CD14-positive monocyte (primary cell): ENCODE measurements at regions not wholly inside any gene's neighbourhood (a gene's known extent, or its start where the extent isn't known, plus 50 kb on each side); places are given as distances from the start of the nearest gene placed in this dataset.

Source experiments
- DNase-seq, 3 donors: peaks; one replicate each; pipeline ENCODE4 v3.0.0-alpha.2; 2011 to 2022
- H2AFZ ChIP-seq: 2 replicates; pipeline ENCODE4 v1.6.0; 2012; ENCODE audit warnings: mild to moderate bottlenecking, low read depth, low read length, inconsistent platforms; ENCODE audit not compliant: insufficient read depth, poor library complexity, severe bottlenecking
- H3K27ac ChIP-seq, 2 donors: 1 replicate in 1 of 2; 2 replicates in 1 of 2; pipeline ENCODE4 v1.5.1; 2012 to 2013; ENCODE audit warnings: low read length in 2 of 2, control low read depth in 1 of 2, inconsistent platforms in 1 of 2, low read depth in 1 of 2, mild to moderate bottlenecking in 1 of 2
- H3K27me3 ChIP-seq, 2 donors: one replicate each; pipeline versions ENCODE4 v1.6.0 to v1.6.1; 2011 to 2013; ENCODE audit warnings: low read length in 2 of 2; ENCODE audit not compliant: control insufficient read depth in 2 of 2, insufficient read depth in 2 of 2
- H3K36me3 ChIP-seq, 2 donors: replicated peaks in 1 of 2; 1 replicate in 1 of 2; 2 replicates in 1 of 2; pipeline versions ENCODE4 v1.5.1 to v1.6.1; 2012 to 2013; ENCODE audit warnings: low read length in 2 of 2, control low read depth in 1 of 2, inconsistent platforms in 1 of 2, mild to moderate bottlenecking in 1 of 2; ENCODE audit not compliant: insufficient read depth in 2 of 2, control insufficient read depth in 1 of 2
- H3K4me1 ChIP-seq, 2 donors: 1 replicate in 1 of 2; 2 replicates in 1 of 2; pipeline versions ENCODE4 v1.5.1 to v1.6.1; 2012 to 2013; ENCODE audit warnings: low read length in 2 of 2, control low read depth in 1 of 2, inconsistent platforms in 1 of 2, mild to moderate bottlenecking in 1 of 2, moderate library complexity in 1 of 2; ENCODE audit not compliant: insufficient read depth in 2 of 2, control insufficient read depth in 1 of 2
- H3K4me2 ChIP-seq: replicated peaks from 2 replicates; pipeline ENCODE3; 2012; ENCODE audit warnings: low read length, moderate library complexity, mild to moderate bottlenecking; ENCODE audit not compliant: poor library complexity, severe bottlenecking; ENCODE audit errors: extremely low read depth
- H3K4me3 ChIP-seq, 3 experiments: fragments of 200-600 bp in 1 of 3; sonication (generic) in 1 of 3; replicated peaks in 1 of 3; 1 replicate in 2 of 3; 2 replicates in 1 of 3; pipeline ENCODE4 v1.5.1; 2011 to 2013; ENCODE audit warnings: low read length in 3 of 3, mild to moderate bottlenecking in 3 of 3, control low read depth in 2 of 3, low read depth in 2 of 3, inconsistent platforms in 1 of 3, moderate library complexity in 1 of 3
- H3K79me2 ChIP-seq: 2 replicates; pipeline ENCODE4 v1.6.0; 2012; ENCODE audit warnings: mild to moderate bottlenecking, control low read depth, inconsistent platforms, low read length, moderate library complexity; ENCODE audit not compliant: insufficient read depth
- H3K9ac ChIP-seq: 2 replicates; pipeline ENCODE4 v1.6.0; 2017; ENCODE audit warnings: low read length, mild to moderate bottlenecking; ENCODE audit not compliant: insufficient read depth, poor library complexity, severe bottlenecking
- H3K9me3 ChIP-seq, 2 donors: replicated peaks in 1 of 2; 1 replicate in 1 of 2; 2 replicates in 1 of 2; pipeline versions ENCODE4 v1.5.1 to v1.6.1; 2012 to 2013; ENCODE audit warnings: low read length in 2 of 2, control low read depth in 1 of 2; ENCODE audit not compliant: control insufficient read depth in 1 of 2, insufficient read depth in 1 of 2
- H4K20me1 ChIP-seq: 2 replicates; pipeline ENCODE4 v1.6.0; 2012; ENCODE audit warnings: mild to moderate bottlenecking, low read length, control low read depth, moderate library complexity; ENCODE audit not compliant: insufficient read depth
- H3K27ac Mint-ChIP-seq, 7 donors: one replicate each; pipeline ENCODE4 v1.8.0; 2020; ENCODE audit warnings: mild to moderate bottlenecking in 7 of 7, mixed read lengths in 7 of 7, moderate library complexity in 6 of 7, inconsistent platforms in 2 of 7
- H3K27me3 Mint-ChIP-seq, 3 donors: one replicate each; pipeline ENCODE4 v1.8.0; 2021 to 2022; ENCODE audit warnings: low read depth in 3 of 3, mild to moderate bottlenecking in 3 of 3, mixed read lengths in 3 of 3, moderate library complexity in 3 of 3, inconsistent platforms in 1 of 3
- H3K36me3 Mint-ChIP-seq, 2 donors: one replicate each; pipeline ENCODE4 v1.8.0; 2020; ENCODE audit warnings: mixed read lengths in 2 of 2, inconsistent platforms in 1 of 2, mild to moderate bottlenecking in 1 of 2
- H3K4me1 Mint-ChIP-seq: one replicate; pipeline ENCODE4 v1.8.0; 2020; ENCODE audit warnings: mild to moderate bottlenecking, mixed read lengths
- H3K4me3 Mint-ChIP-seq, 2 donors: one replicate each; pipeline ENCODE4 v1.8.0; 2020; ENCODE audit warnings: mild to moderate bottlenecking in 2 of 2, mixed read lengths in 2 of 2, moderate library complexity in 1 of 2
- H3K9me3 Mint-ChIP-seq, 7 donors: one replicate each; pipeline ENCODE4 v1.8.0; 2020 to 2022; ENCODE audit warnings: mixed read lengths in 7 of 7, mild to moderate bottlenecking in 6 of 7, moderate library complexity in 6 of 7, inconsistent platforms in 2 of 7
- CTCF ChIP-seq: fragments of 200-600 bp; IDR thresholded peaks from one replicate; pipeline ENCODE4 v1.8.0; 2022; ENCODE audit warnings: antibody characterized with exemption, mild to moderate bottlenecking
- WGBS: methylation state at CpG from one replicate; pipeline ENCODE4 v1.1.5; 2013; ENCODE audit warnings: missing lambda C conversion rate; ENCODE audit not compliant: insufficient coverage; 5-methylcytosine and 5-hydroxymethylcytosine counted together
- intact Hi-C, 2 donors: fragments of 100-400 bp; cut with micrococcal nuclease; formaldehyde crosslinking; loops; one replicate each; pipeline versions ENCODE4 v1.15.0 to v1.15.1; 2023

- TF ChIP-seq CTCF, result no peak
- Mint-ChIP-seq H3K27me3 (peaks cover 0 to 7% (median 2%) of the 10 kb centered on the region in 3 donors), H3K27ac (no peak overlapping the region), H3K4me1 (peaks cover 20% of the 10 kb centered on the region), H3K4me3 (no peak overlapping the region), H3K36me3 (peaks cover 0 to 2% of the 10 kb centered on the region in 2 donors), H3K9me3 (peaks cover 2 to 25% (median 18%) of the 10 kb centered on the region in 7 donors)
- intact Hi-C loops, result no loop called here
- no peak overlapping the region for H3K27ac ChIP-seq
- H3K4me3 ChIP-seq, result no peak overlapping the region
- no peaks in the 10 kb centered on the region for H3K36me3 ChIP-seq
- H3K9ac ChIP-seq, result no peak overlapping the region
- H2AFZ ChIP-seq, result no peak overlapping the region
- peaks cover 0 to 7% of the 10 kb centered on the region in 2 donors for H3K9me3 ChIP-seq
- no peaks in the 10 kb centered on the region for H4K20me1 ChIP-seq
- 100% methylated on average over 1 of the region's 3 CpGs for WGBS
- no peak for DNase-seq
- no peaks in the 10 kb centered on the region for H3K79me2 ChIP-seq
- no peaks in the 10 kb centered on the region for H3K27me3 ChIP-seq
- H3K4me1 ChIP-seq, result peaks cover 0 to 2% of the 10 kb centered on the region in 2 donors
- no peak overlapping the region for H3K4me2 ChIP-seq
Observed at GRCh38 chr20:20772497-20773085, 60.1 kb upstream of the RALGAPA2 start.

GRCh38 chr20:20768202-20768815, 55.9 kb upstream of the RALGAPA2 start:
- no peak overlapping the region for H3K4me2 ChIP-seq
- no peak overlapping the region for H3K27ac Mint-ChIP-seq
- no peak overlapping the region for H2AFZ ChIP-seq
- peaks cover 0 to 7% of the 10 kb centered on the region in 2 donors for H3K9me3 ChIP-seq
- no peak overlapping the region for H3K9ac ChIP-seq
- no peaks in the 10 kb centered on the region for H3K27me3 ChIP-seq
- H3K4me1 ChIP-seq, result peaks cover 0 to 2% of the 10 kb centered on the region in 2 donors
- no peak for DNase-seq
- H3K36me3 ChIP-seq, result no peaks in the 10 kb centered on the region
- no peak overlapping the region for H3K4me3 Mint-ChIP-seq
- intact Hi-C loops, result no loop called here
- no peaks in the 10 kb centered on the region for H4K20me1 ChIP-seq
- no peaks in the 10 kb centered on the region for H3K79me2 ChIP-seq
- peaks cover 0 to 2% of the 10 kb centered on the region in 2 donors for H3K36me3 Mint-ChIP-seq
- H3K9me3 Mint-ChIP-seq, result peaks cover 2 to 21% (median 15%) of the 10 kb centered on the region in 7 donors
- peaks cover 0 to 5% (median 4%) of the 10 kb centered on the region in 3 donors for H3K27me3 Mint-ChIP-seq
- 94% methylated on average over 29 of the region's 30 CpGs for WGBS
- TF ChIP-seq CTCF, result no peak
- no peak overlapping the region for H3K4me3 ChIP-seq
- H3K27ac ChIP-seq, result no peak overlapping the region
- peaks cover 12% of the 10 kb centered on the region for H3K4me1 Mint-ChIP-seq
